ENCODE measurements at regions not wholly inside any gene's neighbourhood (a gene's known extent, or its start where the extent isn't known, plus 50 kb on each side); places are given as distances from the start of the nearest gene placed in this dataset.
A peak's percentile ranks its signal among the peaks of the same experiment; 100 is the strongest.

- intact Hi-C loops (cut with DNase I) = no loop called here
- DNase-seq = peak in 9 of 10 donors; percentile 27 to 87 (median 49)
Measured at GRCh38 chr12:126742241-126742641, 1524.7 kb upstream of the TMEM132C start.

- intact Hi-C loops (cut with DNase I) = loop anchor here (2.0 kb wide), 2 partner anchors 1215 to 1417 kb away; no protein-coding TSS in a partner anchor
- peak in 9 of 10 donors; percentile 33 to 94 (median 59) for DNase-seq
Measured at GRCh38 chr12:126747530-126748149, 1519.3 kb upstream of the TMEM132C start.

GRCh38 chr12:126752021-126752420 is 1514.9 kb upstream of the TMEM132C start:
- intact Hi-C loops (cut with DNase I) = no loop called here
- DNase-seq = no peak

- intact Hi-C loops (cut with DNase I) = no loop called here
- no peak for DNase-seq
Measured at GRCh38 chr12:126757326-126757725, 1509.6 kb upstream of the TMEM132C start.

- no peak for DNase-seq
- intact Hi-C loops (cut with DNase I) = no loop called here
Measured at GRCh38 chr12:126760092-126760491, 1506.9 kb upstream of the TMEM132C start.

- no peak for DNase-seq
- intact Hi-C loops (cut with DNase I) = no loop called here
Measured at GRCh38 chr12:126761420-126761819, 1505.5 kb upstream of the TMEM132C start.

- intact Hi-C loops (cut with DNase I) = no loop called here
Measured at GRCh38 chr12:126762150-126762549, 1504.8 kb upstream of the TMEM132C start.

GRCh38 chr12:126763359-126763758 is 1503.6 kb upstream of the TMEM132C start:
- DNase-seq = no peak
- intact Hi-C loops (cut with DNase I) = no loop called here

More at GRCh38 chr12:126762150-126762549, 1504.8 kb upstream of the TMEM132C start:
- DNase-seq = no peak

- no peak for DNase-seq
- intact Hi-C loops (cut with DNase I) = no loop called here
Measured at GRCh38 chr12:126767334-126767733, 1499.6 kb upstream of the TMEM132C start.

- intact Hi-C loops (cut with DNase I) = no loop called here
- DNase-seq = no peak
Measured at GRCh38 chr12:126768517-126768916, 1498.5 kb upstream of the TMEM132C start.

- intact Hi-C loops (cut with DNase I) = no loop called here
- no peak for DNase-seq
Measured at GRCh38 chr12:126770188-126770587, 1496.8 kb upstream of the TMEM132C start.

- no peak for DNase-seq
- intact Hi-C loops (cut with DNase I) = no loop called here
Measured at GRCh38 chr12:126772171-126772864, 1494.7 kb upstream of the TMEM132C start.

- DNase-seq = no peak
- intact Hi-C loops (cut with DNase I) = no loop called here
Measured at GRCh38 chr12:126773012-126773411, 1494.0 kb upstream of the TMEM132C start.

- no peak for DNase-seq
- intact Hi-C loops (cut with DNase I) = no loop called here
Measured at GRCh38 chr12:126773491-126773890, 1493.5 kb upstream of the TMEM132C start.

- intact Hi-C loops (cut with DNase I) = no loop called here
- DNase-seq = no peak
Measured at GRCh38 chr12:126776026-126776655, 1490.8 kb upstream of the TMEM132C start.

- intact Hi-C loops (cut with DNase I) = no loop called here
- no peak for DNase-seq
Measured at GRCh38 chr12:126780343-126780742, 1486.6 kb upstream of the TMEM132C start.

GRCh38 chr12:126781593-126781992 is 1485.4 kb upstream of the TMEM132C start:
- intact Hi-C loops (cut with DNase I) = no loop called here
- DNase-seq = no peak

- no peak for DNase-seq
- intact Hi-C loops (cut with DNase I) = no loop called here
Measured at GRCh38 chr12:126782083-126782482, 1484.9 kb upstream of the TMEM132C start.

GRCh38 chr12:126784328-126784921 is 1482.5 kb upstream of the TMEM132C start:
- DNase-seq = peak in 3 of 10 donors; percentile 7 to 30 (median 25)
- intact Hi-C loops (cut with DNase I) = no loop called here

GRCh38 chr12:126789963-126790362 is 1477.0 kb upstream of the TMEM132C start:
- no peak for DNase-seq
- intact Hi-C loops (cut with DNase I) = no loop called here

GRCh38 chr12:126791122-126791521 is 1475.8 kb upstream of the TMEM132C start:
- intact Hi-C loops (cut with DNase I) = no loop called here
- no peak for DNase-seq
